ENCODE measurements at regions not wholly inside any gene's neighbourhood (a gene's known extent, or its start where the extent isn't known, plus 50 kb on each side); places are given as distances from the start of the nearest gene placed in this dataset.
A peak's percentile ranks its signal among the peaks of the same experiment; 100 is the strongest.

DNA sequence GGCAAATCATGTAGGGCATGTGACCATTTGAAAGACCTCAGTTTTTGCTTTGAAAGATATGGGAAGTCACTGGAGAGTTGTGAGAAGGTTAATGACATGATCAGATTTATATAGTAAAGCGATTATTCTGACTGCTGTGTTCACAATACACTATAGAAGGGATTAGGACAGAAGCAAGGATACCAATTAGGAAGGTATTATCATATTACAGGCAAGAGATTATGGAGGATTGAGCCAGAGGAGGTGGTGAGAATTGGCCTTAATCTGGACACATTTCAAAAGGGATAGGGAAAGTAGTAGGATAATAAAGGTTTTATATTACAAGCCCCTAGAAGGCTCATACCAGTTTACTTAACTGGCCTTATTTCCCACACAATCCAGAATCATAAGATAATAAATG lies 124.9 kb upstream of the POF1B start:
- Histone ChIP-seq H3K4me3 (ENCODE audit: low read depth in 1 of 2, low read length in 2 of 2) (no peak overlapping the region), H3K27ac (ENCODE audit: low read depth in 2 of 2, low read length in 1 of 2) (peak overlapping the region in 1 of 2 donors; percentile 83), H3K36me3 (ENCODE audit: control insufficient read depth in 2 of 2, insufficient read depth in 2 of 2, low read length in 1 of 2) (no peaks in the 10 kb centered on the region), H3K9me3 (ENCODE audit: control insufficient read depth in 2 of 2, insufficient read depth in 1 of 2, low read depth in 1 of 2, low read length in 1 of 2) (no peaks in the 10 kb centered on the region), H3K4me1 (ENCODE audit: control insufficient read depth in 2 of 2, insufficient read depth in 2 of 2, low read length in 1 of 2) (no peaks in the 10 kb centered on the region), H3K27me3 (ENCODE audit: control insufficient read depth in 1 of 2, insufficient read depth in 2 of 2, low read length in 2 of 2) (no peaks in the 10 kb centered on the region)
- WGBS, 2 donors: 39 to 43% methylated on average over 1 of the region's 1 CpG

DNA sequence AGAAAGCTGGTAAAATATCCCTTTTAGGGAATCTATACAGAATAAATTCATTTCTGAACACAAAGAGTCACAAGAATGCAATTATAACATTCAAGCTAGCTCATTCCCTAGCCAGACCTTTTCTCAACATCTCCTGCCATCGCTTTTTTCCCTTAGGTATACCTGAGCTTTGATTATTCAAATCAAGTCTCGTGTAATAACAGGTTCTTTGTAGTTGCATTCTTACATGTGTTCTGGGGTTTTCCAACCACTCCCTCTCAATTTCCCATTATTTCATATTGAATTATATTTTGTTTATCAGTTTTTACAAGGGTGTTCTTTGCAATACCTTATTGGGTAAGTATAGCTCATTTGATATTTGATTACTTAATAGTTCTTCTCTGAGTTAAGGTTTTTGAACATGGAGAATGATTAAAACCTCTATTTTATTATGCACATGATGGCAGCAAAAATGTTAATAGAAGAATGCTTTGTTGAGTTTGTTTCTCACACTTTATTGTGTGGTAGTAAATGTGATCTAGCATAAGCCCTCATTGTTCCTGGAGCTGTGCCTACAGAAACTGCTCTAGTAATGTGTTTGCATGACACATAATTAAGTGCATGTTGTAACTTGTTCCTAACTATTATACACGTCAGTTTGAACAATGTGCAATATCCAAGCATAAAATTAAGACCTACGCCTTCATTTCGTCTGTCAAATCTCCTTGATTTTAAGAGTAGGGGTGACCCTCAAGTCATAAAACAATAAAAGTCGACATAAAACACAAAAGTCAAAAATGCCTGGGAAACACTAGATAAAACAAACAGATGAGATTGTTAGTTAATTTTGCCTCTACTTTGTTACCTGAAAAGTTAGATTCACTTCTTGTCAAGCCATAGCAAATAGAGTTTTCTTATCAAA lies 124.0 kb upstream of the POF1B start:
- no peak overlapping the region for H3K4me3 ChIP-seq (ENCODE audit: low read depth in 1 of 2, low read length in 2 of 2)
- peak overlapping the region in 1 of 2 donors; percentile 83 for H3K27ac ChIP-seq (ENCODE audit: low read depth in 2 of 2, low read length in 1 of 2)
- H3K9me3 ChIP-seq (ENCODE audit: control insufficient read depth in 2 of 2, insufficient read depth in 1 of 2, low read depth in 1 of 2, low read length in 1 of 2): no peaks in the 10 kb centered on the region
- no peaks in the 10 kb centered on the region for H3K36me3 ChIP-seq (ENCODE audit: control insufficient read depth in 2 of 2, insufficient read depth in 2 of 2, low read length in 1 of 2)
- H3K4me1 ChIP-seq (ENCODE audit: control insufficient read depth in 2 of 2, insufficient read depth in 2 of 2, low read length in 1 of 2): no peaks in the 10 kb centered on the region
- WGBS, 2 donors: 42 to 50% methylated on average over 6 of the region's 6 CpGs
- no peaks in the 10 kb centered on the region for H3K27me3 ChIP-seq (ENCODE audit: control insufficient read depth in 1 of 2, insufficient read depth in 2 of 2, low read length in 2 of 2)

DNA sequence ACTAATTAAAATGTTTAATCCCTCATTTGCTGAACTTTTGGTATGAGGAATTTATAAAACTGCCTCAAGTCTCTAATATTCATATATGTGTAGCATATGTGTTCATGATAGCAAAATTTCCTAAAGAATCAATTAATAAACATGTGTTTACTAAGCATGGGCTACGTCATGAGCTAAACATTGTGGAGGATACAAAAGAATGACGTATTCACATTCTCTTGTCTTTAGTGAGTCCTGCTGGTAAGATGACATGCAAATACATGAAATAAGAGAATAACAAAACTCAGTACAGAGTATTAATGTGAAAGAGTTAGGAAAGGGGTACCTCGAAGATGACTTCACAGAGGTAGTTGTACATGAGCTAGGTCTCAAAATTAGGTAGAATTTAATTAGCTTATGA lies 121.9 kb upstream of the POF1B start:
- 59 to 69% methylated on average over 3 of the region's 3 CpGs for WGBS, 2 donors
- no peaks in the 10 kb centered on the region for H3K36me3 ChIP-seq (ENCODE audit: control insufficient read depth in 2 of 2, insufficient read depth in 2 of 2, low read length in 1 of 2)

DNA sequence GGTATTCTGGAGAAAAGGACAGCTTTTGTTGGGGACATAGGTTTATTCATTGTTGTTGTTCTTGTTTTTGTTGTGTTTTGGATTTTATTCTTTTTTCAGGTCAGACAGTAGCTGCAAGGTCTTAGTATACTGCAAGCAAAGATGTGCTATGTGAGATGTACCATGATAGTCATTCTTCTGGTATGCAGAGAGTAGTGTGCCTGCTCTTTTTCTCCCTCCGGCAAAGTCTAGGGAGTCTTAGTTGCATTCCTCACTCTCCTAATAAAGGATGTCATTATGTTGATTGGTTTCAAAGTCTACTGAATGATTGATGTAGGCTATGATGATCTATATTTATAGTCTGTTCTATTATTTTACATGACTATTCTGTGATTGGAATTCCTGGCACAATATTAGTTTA lies 119.9 kb upstream of the POF1B start:
- Histone ChIP-seq H3K9me3 (ENCODE audit: control insufficient read depth in 2 of 2, insufficient read depth in 1 of 2, low read depth in 1 of 2, low read length in 1 of 2) (no peaks in the 10 kb centered on the region), H3K4me3 (ENCODE audit: low read depth in 1 of 2, low read length in 2 of 2) (no peak overlapping the region), H3K27me3 (ENCODE audit: control insufficient read depth in 1 of 2, insufficient read depth in 2 of 2, low read length in 2 of 2) (no peaks in the 10 kb centered on the region), H3K27ac (ENCODE audit: low read depth in 2 of 2, low read length in 1 of 2) (no peak overlapping the region), H3K4me1 (ENCODE audit: control insufficient read depth in 2 of 2, insufficient read depth in 2 of 2, low read length in 1 of 2) (no peaks in the 10 kb centered on the region), H3K36me3 (ENCODE audit: control insufficient read depth in 2 of 2, insufficient read depth in 2 of 2, low read length in 1 of 2) (no peaks in the 10 kb centered on the region)
- 38 to 93% methylated on average over 1 of the region's 1 CpG for WGBS, 2 donors

More for the DNA sequence above, 121.9 kb upstream of the POF1B start:
- H3K27me3 ChIP-seq (ENCODE audit: control insufficient read depth in 1 of 2, insufficient read depth in 2 of 2, low read length in 2 of 2): no peaks in the 10 kb centered on the region
- H3K4me1 ChIP-seq (ENCODE audit: control insufficient read depth in 2 of 2, insufficient read depth in 2 of 2, low read length in 1 of 2): no peaks in the 10 kb centered on the region
- H3K9me3 ChIP-seq (ENCODE audit: control insufficient read depth in 2 of 2, insufficient read depth in 1 of 2, low read depth in 1 of 2, low read length in 1 of 2): no peaks in the 10 kb centered on the region
- H3K4me3 ChIP-seq (ENCODE audit: low read depth in 1 of 2, low read length in 2 of 2): no peak overlapping the region
- H3K27ac ChIP-seq (ENCODE audit: low read depth in 2 of 2, low read length in 1 of 2): no peak overlapping the region

DNA sequence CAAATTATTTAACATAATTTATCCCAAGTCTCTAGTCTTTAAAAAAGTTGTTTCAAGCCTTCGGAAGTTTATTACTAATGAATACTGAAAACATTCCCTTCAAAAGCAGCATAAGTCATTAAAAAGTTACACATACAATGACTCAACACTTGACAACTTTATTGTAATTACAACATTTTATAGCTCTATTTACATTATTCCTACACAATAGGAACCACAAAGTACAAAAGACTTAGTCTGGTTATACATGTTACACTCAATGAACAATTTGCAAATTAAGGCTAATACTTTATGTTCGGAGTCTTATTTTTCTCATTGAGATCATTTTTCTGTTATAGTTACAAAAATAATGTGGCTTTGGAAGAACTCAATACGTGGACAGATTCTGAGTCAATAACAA lies 114.4 kb upstream of the POF1B start:
- Histone ChIP-seq H3K36me3 (ENCODE audit: control insufficient read depth in 2 of 2, insufficient read depth in 2 of 2, low read length in 1 of 2) (no peaks in the 10 kb centered on the region), H3K27me3 (ENCODE audit: control insufficient read depth in 1 of 2, insufficient read depth in 2 of 2, low read length in 2 of 2) (no peaks in the 10 kb centered on the region), H3K27ac (ENCODE audit: low read depth in 2 of 2, low read length in 1 of 2) (no peak overlapping the region), H3K4me3 (ENCODE audit: low read depth in 1 of 2, low read length in 2 of 2) (no peak overlapping the region), H3K4me1 (ENCODE audit: control insufficient read depth in 2 of 2, insufficient read depth in 2 of 2, low read length in 1 of 2) (no peaks in the 10 kb centered on the region), H3K9me3 (ENCODE audit: control insufficient read depth in 2 of 2, insufficient read depth in 1 of 2, low read depth in 1 of 2, low read length in 1 of 2) (no peaks in the 10 kb centered on the region)
- WGBS, 2 donors: 56% methylated on average over 3 of the region's 3 CpGs

DNA sequence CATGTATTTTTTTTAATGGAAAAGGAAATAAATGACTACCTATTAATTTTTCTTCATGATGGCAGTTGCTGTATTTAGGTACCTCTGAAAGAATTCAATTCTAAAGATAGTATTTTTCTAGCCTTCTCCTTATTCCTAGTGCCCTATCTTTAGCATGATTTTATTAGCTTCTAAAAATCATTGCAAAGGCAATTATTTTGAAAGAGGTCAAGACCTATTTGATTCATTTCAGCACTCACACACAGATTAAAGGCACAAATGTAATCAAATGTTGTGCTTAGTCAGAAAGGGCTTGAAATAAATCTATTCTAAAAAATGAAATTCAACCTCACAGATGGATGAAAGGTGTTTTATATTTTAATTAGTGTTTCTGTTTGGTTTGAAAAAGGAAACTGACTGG lies 74.8 kb upstream of the POF1B start:
- Histone ChIP-seq H3K27me3 (ENCODE audit: control insufficient read depth in 1 of 2, insufficient read depth in 2 of 2, low read length in 2 of 2) (no peaks in the 10 kb centered on the region), H3K9me3 (ENCODE audit: control insufficient read depth in 2 of 2, insufficient read depth in 1 of 2, low read depth in 1 of 2, low read length in 1 of 2) (no peaks in the 10 kb centered on the region), H3K4me1 (ENCODE audit: control insufficient read depth in 2 of 2, insufficient read depth in 2 of 2, low read length in 1 of 2) (no peaks in the 10 kb centered on the region), H3K4me3 (ENCODE audit: low read depth in 1 of 2, low read length in 2 of 2) (no peak overlapping the region), H3K36me3 (ENCODE audit: control insufficient read depth in 2 of 2, insufficient read depth in 2 of 2, low read length in 1 of 2) (no peaks in the 10 kb centered on the region), H3K27ac (ENCODE audit: low read depth in 2 of 2, low read length in 1 of 2) (no peak overlapping the region)

DNA sequence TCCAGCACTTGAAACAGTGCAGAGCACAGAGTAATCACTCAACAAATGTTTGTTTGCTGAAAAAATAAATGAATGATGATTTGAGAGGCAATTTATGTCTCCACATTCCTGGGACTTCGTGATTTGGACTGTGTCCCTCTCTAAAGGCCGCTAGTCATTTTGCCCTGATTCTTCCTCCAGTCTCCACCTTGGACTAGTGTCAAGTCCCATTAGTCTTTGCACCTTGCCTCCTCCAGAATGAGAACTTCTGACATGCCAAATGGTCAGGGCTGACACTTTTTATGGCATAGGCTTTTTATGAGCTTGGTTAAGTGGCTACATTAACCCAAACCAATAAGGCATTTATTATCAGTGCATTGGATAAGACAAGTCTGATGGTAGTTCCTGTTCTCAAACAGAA lies 65.1 kb upstream of the POF1B start:
- Histone ChIP-seq H3K9me3 (ENCODE audit: control insufficient read depth in 2 of 2, insufficient read depth in 1 of 2, low read depth in 1 of 2, low read length in 1 of 2) (peaks cover 0 to 4% of the 10 kb centered on the region in 2 donors), H3K27me3 (ENCODE audit: control insufficient read depth in 1 of 2, insufficient read depth in 2 of 2, low read length in 2 of 2) (no peaks in the 10 kb centered on the region), H3K36me3 (ENCODE audit: control insufficient read depth in 2 of 2, insufficient read depth in 2 of 2, low read length in 1 of 2) (no peaks in the 10 kb centered on the region), H3K27ac (ENCODE audit: low read depth in 2 of 2, low read length in 1 of 2) (no peak overlapping the region), H3K4me1 (ENCODE audit: control insufficient read depth in 2 of 2, insufficient read depth in 2 of 2, low read length in 1 of 2) (no peaks in the 10 kb centered on the region), H3K4me3 (ENCODE audit: low read depth in 1 of 2, low read length in 2 of 2) (no peak overlapping the region)
- WGBS, 2 donors: 47 to 64% methylated on average over 2 of the region's 2 CpGs

Data from esophagus (tissue), 2 donors.